WI38 (cell line): ENCODE measurements at regions not wholly inside any gene's neighbourhood (a gene's known extent, or its start where the extent isn't known, plus 50 kb on each side); places are given as distances from the start of the nearest gene placed in this dataset.

Source experiments
- H3K4me3 ChIP-seq: 2 replicates; pipeline ENCODE4 v1.5.1; 2011; ENCODE audit warnings: low read depth, mild to moderate bottlenecking, control low read depth, low read length
- TF ChIP-seq, protein P1 (sequence below): IDR thresholded peaks from 2 replicates; pipeline ENCODE4 v1.5.1; 2012; ENCODE audit warnings: low read depth, mild to moderate bottlenecking, control low read depth, low read length

DNA sequence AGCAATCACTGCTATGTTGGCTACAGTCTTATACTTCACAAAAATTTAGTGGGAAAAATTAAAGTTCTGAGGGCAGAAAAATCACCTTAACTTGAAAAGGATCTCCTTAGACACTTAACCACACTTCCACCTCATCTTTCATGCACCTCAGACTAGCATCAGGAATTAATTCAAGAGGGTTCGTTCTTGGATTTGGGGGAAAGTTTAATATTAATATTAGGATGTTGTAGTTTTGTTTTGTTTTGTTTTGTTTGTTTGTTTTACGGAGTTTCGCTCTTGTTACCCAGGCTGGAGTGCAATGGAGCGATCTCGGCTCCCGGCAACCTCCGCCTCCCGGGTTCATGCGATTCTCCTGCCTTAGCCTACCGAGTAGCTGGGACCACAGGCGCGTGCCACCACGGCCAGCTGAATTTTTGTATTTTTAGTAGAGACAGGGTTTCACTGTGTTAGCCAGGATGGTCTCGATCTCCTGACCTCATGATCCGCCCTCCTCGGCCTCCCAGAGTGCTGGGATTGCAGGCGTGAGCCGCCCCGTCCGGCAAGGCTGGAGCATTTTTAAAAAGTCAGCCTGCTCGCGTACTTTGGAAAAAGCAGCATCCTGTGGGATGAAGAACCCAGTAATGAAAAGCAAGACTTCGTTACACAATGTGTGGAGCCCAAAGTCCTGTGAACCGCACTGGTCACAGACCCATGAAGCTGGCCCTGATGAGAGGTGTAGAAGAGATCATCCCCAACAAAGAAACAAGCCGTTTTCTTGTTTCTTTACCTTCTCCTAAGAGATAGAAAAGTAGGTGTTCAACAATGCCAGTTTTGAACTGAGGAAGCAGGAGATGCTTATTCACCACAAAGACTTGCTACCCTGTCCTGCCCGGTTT, 194.9 kb downstream of the GPX5 start:
- no peak overlapping the region for H3K4me3 ChIP-seq
- TF ChIP-seq, protein P1, sequence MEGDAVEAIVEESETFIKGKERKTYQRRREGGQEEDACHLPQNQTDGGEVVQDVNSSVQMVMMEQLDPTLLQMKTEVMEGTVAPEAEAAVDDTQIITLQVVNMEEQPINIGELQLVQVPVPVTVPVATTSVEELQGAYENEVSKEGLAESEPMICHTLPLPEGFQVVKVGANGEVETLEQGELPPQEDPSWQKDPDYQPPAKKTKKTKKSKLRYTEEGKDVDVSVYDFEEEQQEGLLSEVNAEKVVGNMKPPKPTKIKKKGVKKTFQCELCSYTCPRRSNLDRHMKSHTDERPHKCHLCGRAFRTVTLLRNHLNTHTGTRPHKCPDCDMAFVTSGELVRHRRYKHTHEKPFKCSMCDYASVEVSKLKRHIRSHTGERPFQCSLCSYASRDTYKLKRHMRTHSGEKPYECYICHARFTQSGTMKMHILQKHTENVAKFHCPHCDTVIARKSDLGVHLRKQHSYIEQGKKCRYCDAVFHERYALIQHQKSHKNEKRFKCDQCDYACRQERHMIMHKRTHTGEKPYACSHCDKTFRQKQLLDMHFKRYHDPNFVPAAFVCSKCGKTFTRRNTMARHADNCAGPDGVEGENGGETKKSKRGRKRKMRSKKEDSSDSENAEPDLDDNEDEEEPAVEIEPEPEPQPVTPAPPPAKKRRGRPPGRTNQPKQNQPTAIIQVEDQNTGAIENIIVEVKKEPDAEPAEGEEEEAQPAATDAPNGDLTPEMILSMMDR: no peak

DNA sequence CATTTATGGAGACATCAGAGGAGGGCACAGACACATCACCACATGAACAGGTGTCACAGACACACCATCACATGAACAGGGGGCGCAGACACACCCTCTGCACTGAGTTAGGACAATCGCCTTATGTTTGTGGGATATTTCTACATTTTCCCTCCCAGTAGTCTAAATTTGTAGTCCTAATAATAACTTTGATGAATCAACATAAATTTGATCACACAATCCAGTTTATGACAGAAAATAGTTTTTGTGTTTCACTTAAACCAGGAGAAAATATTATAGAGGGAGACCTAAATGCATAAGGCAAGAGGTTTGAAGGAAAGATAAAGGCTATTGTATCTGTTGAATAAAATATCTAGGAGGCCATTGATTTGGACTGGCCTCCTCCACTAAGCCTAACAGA, 195.7 kb downstream of the GPX5 start:
- no peak overlapping the region for H3K4me3 ChIP-seq
- TF ChIP-seq, protein P1: no peak

DNA sequence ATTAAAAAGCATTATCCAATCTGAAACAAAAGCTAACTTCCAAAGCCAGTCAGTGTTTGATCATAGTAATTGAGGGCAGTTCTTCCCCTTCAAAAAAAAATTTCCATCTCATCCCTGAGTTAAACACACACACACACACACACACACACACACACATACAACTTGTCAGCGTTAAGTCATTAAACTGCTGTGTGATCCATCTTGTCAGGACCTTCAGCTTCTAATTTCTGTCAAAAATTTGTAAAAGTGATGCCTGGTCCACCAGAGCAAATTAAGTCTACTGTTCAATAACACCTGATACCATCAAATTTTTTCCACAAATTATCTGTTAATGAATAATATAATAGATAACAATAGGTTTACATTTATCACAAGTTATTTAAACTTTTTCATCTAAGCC, 198.7 kb downstream of the GPX5 start:
- H3K4me3 ChIP-seq: no peak overlapping the region
- TF ChIP-seq, protein P1: no peak

DNA sequence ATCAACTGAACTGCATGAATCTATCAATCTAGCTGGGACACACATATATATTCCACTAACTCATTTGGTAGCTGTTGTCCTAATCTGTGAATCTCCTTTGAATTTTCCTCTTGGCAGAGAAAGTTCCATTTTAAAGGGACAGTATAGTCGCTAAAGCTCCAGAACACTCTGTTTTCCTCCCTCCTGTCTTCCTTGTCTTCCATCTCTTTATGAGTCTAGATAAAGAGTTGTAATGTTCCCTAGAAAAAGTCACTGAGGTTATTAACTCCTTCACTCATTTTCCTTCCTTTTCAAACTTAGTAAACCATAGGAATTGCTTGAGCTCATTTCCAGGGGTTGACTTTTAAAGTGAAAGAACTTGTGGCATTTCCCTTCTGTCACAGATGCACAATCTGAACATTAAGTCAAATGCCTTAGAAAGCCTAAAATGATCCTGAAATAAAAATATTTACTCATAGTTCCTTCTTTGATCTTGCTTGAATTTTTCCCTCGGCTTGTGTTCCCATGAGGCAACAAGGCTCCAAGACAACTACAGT, 198.4 kb downstream of the TRIM27 start:
- TF ChIP-seq, protein P1: no peak
- H3K4me3 ChIP-seq: no peak overlapping the region

DNA sequence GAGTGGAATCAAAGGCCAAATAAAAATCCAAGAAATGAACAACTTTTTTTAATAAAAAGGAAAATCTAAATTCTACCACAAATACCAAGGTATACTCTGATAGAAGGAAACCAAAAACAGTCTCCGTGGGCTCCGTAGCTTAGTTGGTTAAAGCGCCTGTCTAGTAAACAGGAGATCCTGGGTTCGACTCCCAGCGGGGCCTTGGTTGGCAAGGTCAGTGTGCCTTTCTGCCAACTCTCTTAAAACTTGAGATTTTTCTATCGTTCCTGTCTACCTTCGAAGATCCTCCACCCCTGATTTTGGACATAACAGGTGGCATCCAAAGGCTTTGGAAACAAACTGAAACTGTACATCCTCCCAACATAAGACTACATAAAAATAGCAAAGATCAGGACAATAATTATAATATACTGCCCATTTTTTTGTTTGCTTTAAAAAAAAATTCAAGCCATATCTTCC, 197.9 kb downstream of the TRIM27 start:
- TF ChIP-seq, protein P1: no peak
- no peak overlapping the region for H3K4me3 ChIP-seq

DNA sequence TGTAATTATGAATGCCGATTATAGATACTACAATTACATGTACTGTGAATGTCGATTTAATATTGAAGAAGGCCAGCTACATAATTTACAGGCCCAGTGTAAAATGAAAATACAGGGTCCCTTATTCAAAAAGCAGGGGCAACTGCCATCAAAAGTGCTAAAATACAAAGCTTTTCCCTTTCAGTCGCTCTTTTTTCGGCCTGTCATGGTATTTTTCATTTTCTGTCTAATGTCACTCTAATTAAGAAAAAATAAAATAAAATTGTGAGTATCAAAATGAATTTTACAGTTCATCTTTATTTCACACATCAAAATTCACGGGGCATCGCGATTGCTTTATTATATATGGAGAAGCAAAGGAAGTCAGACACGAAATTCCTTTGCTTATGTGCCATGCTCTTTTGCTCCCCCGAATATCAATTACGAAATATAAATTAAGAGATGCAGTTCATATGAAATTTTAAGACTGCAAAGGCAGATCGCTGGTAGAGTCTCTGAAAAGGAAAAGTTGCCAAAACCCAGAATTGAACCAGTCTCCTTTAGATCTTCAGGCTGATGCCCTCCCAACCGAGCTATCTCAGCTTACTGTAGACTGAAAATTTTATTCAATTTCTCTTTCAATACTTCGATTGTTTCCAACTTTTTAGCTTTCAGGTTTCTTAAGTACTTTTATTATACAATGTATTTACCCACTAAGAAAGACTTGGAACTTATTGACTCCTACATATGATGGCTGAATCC, 197.0 kb downstream of the TRIM27 start:
- H3K4me3 ChIP-seq: no peak overlapping the region
- TF ChIP-seq, protein P1: no peak
